ENCODE measurements at regions not wholly inside any gene's neighbourhood (a gene's known extent, or its start where the extent isn't known, plus 50 kb on each side); places are given as distances from the start of the nearest gene placed in this dataset.

DNA sequence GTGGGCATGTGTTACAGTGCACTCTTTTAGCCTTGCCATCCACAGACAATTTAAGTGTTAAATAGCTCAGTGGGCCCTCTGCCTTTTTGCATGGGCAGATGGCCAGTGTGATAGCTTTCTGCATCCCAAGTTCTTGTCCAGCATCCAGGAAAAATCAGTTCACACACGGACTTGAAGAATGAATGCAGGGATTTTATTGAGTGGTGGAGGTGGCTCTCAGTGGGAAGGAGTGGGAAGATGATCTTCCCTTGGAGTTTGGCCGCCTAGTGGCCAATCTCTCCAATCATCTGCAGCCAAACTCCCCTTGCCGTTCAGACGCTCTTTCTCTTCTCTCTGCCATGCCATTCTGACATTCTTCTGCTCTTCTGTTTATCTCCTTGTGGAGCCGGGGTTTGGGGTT, 322.4 kb upstream of the GRAMD2B start:
- no peak for DNase-seq (ENCODE audit: extremely low read depth, low read depth)
- TF ChIP-seq, protein P1, sequence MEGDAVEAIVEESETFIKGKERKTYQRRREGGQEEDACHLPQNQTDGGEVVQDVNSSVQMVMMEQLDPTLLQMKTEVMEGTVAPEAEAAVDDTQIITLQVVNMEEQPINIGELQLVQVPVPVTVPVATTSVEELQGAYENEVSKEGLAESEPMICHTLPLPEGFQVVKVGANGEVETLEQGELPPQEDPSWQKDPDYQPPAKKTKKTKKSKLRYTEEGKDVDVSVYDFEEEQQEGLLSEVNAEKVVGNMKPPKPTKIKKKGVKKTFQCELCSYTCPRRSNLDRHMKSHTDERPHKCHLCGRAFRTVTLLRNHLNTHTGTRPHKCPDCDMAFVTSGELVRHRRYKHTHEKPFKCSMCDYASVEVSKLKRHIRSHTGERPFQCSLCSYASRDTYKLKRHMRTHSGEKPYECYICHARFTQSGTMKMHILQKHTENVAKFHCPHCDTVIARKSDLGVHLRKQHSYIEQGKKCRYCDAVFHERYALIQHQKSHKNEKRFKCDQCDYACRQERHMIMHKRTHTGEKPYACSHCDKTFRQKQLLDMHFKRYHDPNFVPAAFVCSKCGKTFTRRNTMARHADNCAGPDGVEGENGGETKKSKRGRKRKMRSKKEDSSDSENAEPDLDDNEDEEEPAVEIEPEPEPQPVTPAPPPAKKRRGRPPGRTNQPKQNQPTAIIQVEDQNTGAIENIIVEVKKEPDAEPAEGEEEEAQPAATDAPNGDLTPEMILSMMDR (IDR thresholded peaks at IDR 0.05; ENCODE audit: low read depth, low read length) = peak; percentile 12

DNA sequence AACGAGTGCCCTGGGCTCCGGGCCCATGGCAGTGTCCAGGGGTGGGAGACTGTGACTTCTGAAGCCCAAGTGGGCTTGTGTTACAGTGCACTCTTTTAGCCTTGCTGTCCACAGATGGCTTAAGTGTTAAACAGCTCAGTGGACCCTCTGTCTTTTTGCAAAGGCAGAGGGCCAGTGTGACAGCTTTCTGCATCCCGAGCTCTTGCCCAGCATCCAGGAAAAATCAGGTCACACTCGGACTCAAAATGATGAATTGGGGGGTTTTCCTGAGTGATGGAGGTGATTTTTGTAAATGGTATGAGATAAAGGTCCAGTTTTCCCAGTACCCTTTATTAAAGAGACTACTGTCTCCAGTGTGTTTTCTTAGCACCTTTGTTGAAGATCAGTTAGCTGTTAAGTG, 321.3 kb upstream of the GRAMD2B start:
- DNase-seq (ENCODE audit: extremely low read depth, low read depth) = no peak
- TF ChIP-seq, protein P1 (IDR thresholded peaks at IDR 0.05; ENCODE audit: low read depth, low read length) = no peak

DNA sequence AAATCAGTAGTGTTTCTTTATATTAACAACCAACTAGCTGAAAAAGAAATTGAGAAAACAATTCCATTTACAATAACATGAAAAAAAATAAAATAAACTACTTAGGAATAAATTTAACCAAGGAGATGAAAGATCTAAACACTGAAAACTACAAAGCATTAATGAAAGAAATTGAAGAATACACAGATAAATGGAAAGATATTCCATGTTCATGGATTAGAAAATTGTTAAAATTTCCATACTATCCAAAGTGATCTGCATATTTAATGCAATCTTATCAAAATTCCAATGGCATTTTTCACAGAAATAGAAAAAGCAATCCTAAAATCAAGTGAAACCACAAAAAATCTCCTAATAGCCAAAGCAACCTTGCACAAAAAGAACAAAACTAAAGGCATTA, 320.2 kb upstream of the GRAMD2B start:
- TF ChIP-seq, protein P1 (IDR thresholded peaks at IDR 0.05; ENCODE audit: low read depth, low read length) = no peak
- no peak for DNase-seq (ENCODE audit: extremely low read depth, low read depth)

DNA sequence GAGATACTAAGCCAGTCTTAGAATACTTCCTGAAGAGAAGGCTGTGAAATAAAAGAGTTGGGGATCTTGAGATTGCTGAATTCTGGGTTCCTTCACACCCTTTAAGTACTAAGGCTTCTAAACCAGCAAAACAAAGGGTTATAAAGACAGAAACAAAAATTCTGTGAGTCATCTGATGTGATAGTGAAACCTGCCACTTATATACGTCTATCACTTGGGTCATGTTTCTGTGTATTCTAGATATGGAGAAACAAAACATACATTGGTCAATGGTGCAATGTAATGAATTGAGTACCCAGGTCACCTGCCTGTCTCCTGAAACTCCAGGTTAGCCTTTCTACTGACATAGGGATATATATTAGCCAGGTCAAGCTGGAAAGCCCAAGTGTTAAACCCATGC, 319.3 kb upstream of the GRAMD2B start:
- no peak for DNase-seq (ENCODE audit: extremely low read depth, low read depth)
- TF ChIP-seq, protein P1 (IDR thresholded peaks at IDR 0.05; ENCODE audit: low read depth, low read length) = no peak

DNA sequence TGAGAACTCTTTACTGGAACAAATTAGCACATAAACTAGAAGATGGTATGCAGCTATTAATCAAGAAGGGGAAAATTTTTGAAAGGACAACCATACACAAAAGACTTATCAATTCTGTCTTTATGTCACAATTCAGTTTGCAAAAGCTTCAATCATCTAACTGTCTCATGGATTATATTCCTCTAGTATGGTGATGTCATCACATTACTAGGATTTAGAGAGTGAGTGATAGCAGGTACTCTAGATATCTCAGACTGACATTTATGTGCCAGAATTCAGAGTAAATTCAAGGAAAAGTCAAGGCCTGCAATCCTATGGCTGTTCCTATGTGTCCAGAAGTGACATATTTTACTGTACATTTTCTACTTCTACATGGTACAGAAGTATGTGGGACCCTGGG, 318.9 kb upstream of the GRAMD2B start:
- TF ChIP-seq, protein P1 (IDR thresholded peaks at IDR 0.05; ENCODE audit: low read depth, low read length) = no peak
- no peak for DNase-seq (ENCODE audit: extremely low read depth, low read depth)

DNA sequence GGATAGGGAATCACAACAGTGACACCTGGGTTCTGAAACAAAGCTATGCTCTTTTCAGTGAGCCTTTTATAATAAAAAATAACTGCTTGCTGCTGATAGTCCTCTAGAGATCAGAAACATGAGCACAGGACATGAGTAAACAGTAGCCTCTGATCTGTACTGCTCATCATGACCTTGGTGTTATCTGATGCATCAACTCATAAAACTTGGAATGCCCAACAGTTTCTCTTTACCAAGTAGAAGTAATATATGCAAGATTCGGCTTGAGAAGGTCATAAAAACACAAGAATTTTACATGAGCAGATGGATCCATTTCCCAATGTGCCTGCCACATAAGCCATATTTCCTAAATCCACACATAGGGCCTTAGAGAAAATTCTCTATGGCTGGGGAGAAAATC, 318.3 kb upstream of the GRAMD2B start:
- no peak for DNase-seq (ENCODE audit: extremely low read depth, low read depth)
- TF ChIP-seq, protein P1 (IDR thresholded peaks at IDR 0.05; ENCODE audit: low read depth, low read length) = no peak

DNA sequence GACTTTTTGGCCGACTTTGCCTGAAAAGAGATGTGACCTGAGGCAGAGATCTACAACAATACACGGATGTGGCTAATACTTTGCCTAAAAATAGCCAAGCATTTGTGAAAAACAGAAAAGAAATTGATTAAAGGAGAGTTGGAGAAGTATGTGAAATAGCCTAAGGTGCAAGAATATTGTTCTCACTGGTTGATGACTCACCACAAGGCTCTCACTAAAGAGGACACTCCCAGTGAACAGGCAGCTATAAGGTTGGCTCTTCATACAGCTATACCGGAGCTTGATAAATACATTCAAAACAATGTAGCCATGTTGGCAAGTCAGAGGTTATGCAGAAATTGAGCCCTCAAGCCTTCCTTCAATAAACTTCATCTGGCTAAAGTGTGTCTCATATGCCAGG, 317.2 kb upstream of the GRAMD2B start:
- TF ChIP-seq, protein P1 (IDR thresholded peaks at IDR 0.05; ENCODE audit: low read depth, low read length) = no peak
- DNase-seq (ENCODE audit: extremely low read depth, low read depth) = no peak

Measured in AG09319 (cell line).